Keratinocyte (primary cell): ENCODE measurements at regions not wholly inside any gene's neighbourhood (a gene's known extent, or its start where the extent isn't known, plus 50 kb on each side); places are given as distances from the start of the nearest gene placed in this dataset.

Experiments
- DNase-seq: peaks from one replicate; pipeline ENCODE4 v3.0.0-alpha.2; 2011; ENCODE audit warnings: low read depth, missing footprints, low spot score
- FAIRE-seq: peaks from 2 replicates; lab custom pipeline; 2011; peaks lifted over from hg19 to GRCh38; lab: Jason Lieb, UNC
- H2AFZ ChIP-seq: 2 replicates; pipeline ENCODE4 v1.6.0; 2012; ENCODE audit warnings: low read length, control low read depth, inconsistent platforms; ENCODE audit not compliant: control insufficient read depth
- H3K27ac ChIP-seq: 2 replicates; pipeline ENCODE4 v1.5.1; 2011; ENCODE audit warnings: low read length; ENCODE audit not compliant: control insufficient read depth, insufficient read depth
- H3K27me3 ChIP-seq: 3 replicates; pipeline ENCODE4 v1.6.0; 2011; ENCODE audit warnings: low read length; ENCODE audit not compliant: control insufficient read depth, insufficient read depth; ENCODE audit errors: extremely low read depth
- H3K36me3 ChIP-seq, 2 experiments: 2 replicates in 1 of 2; 3 replicates in 1 of 2; pipeline ENCODE4 v1.5.1; 2011; ENCODE audit warnings: low read length in 2 of 2, mild to moderate bottlenecking in 1 of 2; ENCODE audit not compliant: control insufficient read depth in 2 of 2, insufficient read depth in 2 of 2; ENCODE audit errors: extremely low read depth in 1 of 2
- H3K4me1 ChIP-seq: 3 replicates; pipeline ENCODE4 v1.5.1; 2011; ENCODE audit warnings: low read length; ENCODE audit not compliant: control insufficient read depth, insufficient read depth; ENCODE audit errors: extremely low read depth
- H3K4me2 ChIP-seq: 3 replicates; pipeline ENCODE4 v1.6.0; 2011; ENCODE audit warnings: low read depth, low read length; ENCODE audit not compliant: control insufficient read depth, insufficient read depth; ENCODE audit errors: extremely low read depth
- H3K4me3 ChIP-seq, 3 experiments: fragments of 200-600 bp in 1 of 3; sonication (generic) in 1 of 3; 2 replicates in 2 of 3; 3 replicates in 1 of 3; pipeline ENCODE4 v1.5.1; 2011 to 2016; ENCODE audit warnings: low read length in 3 of 3, mild to moderate bottlenecking in 3 of 3, control low read depth in 2 of 3, inconsistent platforms in 1 of 3, low read depth in 1 of 3, mixed read lengths in 1 of 3, mixed run types in 1 of 3, moderate library complexity in 1 of 3; ENCODE audit not compliant: control insufficient read depth in 2 of 3, insufficient read depth in 2 of 3; ENCODE audit errors: extremely low read depth in 1 of 3
- H3K79me2 ChIP-seq: 2 replicates; pipeline ENCODE4 v1.6.0; 2012; ENCODE audit warnings: low read length; ENCODE audit not compliant: control insufficient read depth, insufficient read depth
- H3K9ac ChIP-seq: 3 replicates; pipeline ENCODE4 v1.6.0; 2011; ENCODE audit warnings: low read length; ENCODE audit not compliant: control insufficient read depth, insufficient read depth; ENCODE audit errors: extremely low read depth
- H3K9me1 ChIP-seq: 3 replicates; pipeline ENCODE4 v1.6.0; 2011; ENCODE audit warnings: low read length; ENCODE audit not compliant: control insufficient read depth, insufficient read depth; ENCODE audit errors: extremely low read depth
- H3K9me3 ChIP-seq: 2 replicates; pipeline ENCODE4 v1.5.1; 2012; ENCODE audit warnings: low read depth, low read length; ENCODE audit not compliant: control insufficient read depth
- H4K20me1 ChIP-seq: 3 replicates; pipeline ENCODE4 v1.6.0; 2011; ENCODE audit warnings: low read length; ENCODE audit not compliant: control insufficient read depth, insufficient read depth; ENCODE audit errors: extremely low read depth
- EZH2 ChIP-seq: IDR thresholded peaks from one replicate; pipeline ENCODE4 v1.6.1; 2012; ENCODE audit warnings: inconsistent platforms, mild to moderate bottlenecking, low read length, moderate library complexity
- dilution Hi-C: fragments of 300-500 bp; cut with MboI; formaldehyde crosslinking; loops from one replicate; pipeline ENCODE4 v1.7.0; 2020; ENCODE audit warnings: low sequenced_read_pairs; ENCODE audit not compliant: extremely low pct_ligation_motif_present
- TF ChIP-seq, protein P1 (sequence below), 3 experiments: IDR thresholded peaks in 1 of 3; conservative IDR thresholded peaks in 1 of 3; optimal IDR thresholded peaks in 1 of 3; 2 replicates in 2 of 3; 3 replicates in 1 of 3; pipeline versions ENCODE3 to v1.5.1; 2011; ENCODE audit warnings: low read length in 3 of 3, mild to moderate bottlenecking in 3 of 3, moderate library complexity in 2 of 3, control low read depth in 1 of 3, inconsistent platforms in 1 of 3; ENCODE audit not compliant: insufficient read depth in 2 of 3; ENCODE audit errors: extremely low read depth in 1 of 3

GRCh38 chr6:150729188-150729748 lies 129.6 kb downstream of the PLEKHG1 start:
- H3K9ac ChIP-seq = no peak overlapping the region

DNA sequence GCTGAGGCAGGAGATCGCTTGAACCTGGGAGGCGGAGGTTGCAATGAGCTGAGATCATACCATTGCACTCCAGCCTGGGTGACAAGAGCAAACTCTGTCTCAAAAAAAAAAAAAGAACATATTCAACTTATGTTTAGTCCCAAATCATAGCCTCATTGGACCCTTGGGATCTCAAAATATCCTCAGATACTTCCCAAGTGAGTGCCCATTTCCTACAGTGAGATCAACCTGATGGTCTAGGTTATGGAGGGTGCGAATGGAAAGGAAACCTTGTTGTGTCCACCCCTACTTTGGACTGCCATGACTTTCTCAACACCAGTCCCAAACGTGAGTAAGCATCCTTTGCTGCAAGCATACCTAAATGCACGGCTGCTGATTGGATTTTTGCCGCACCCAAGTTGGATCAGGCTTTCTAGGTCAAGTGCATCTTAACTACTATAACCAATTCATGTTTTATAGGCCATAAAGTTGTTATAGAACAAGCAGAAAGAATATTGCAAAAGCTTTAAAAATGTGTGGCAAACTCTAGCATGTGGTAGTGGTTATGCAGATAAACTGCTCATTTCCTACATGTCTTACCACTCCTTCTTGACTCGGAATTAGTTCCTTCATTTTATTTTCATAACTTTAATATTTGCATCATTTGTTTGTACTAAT lies 131.2 kb downstream of the PLEKHG1 start:
- dilution Hi-C loops = no loop called here
- Histone ChIP-seq H3K9me1 (no peaks in the 10 kb centered on the region), H4K20me1 (no peaks in the 10 kb centered on the region), H3K4me3 (no peak overlapping the region), H3K4me2 (no peak overlapping the region), H3K4me1 (no peaks in the 10 kb centered on the region), H3K36me3 (no peaks in the 10 kb centered on the region), H3K9me3 (no peaks in the 10 kb centered on the region), H3K79me2 (no peaks in the 10 kb centered on the region), H3K27me3 (no peaks in the 10 kb centered on the region), H3K27ac (no peak overlapping the region), H3K9ac (no peak overlapping the region), H2AFZ (no peak overlapping the region)
- TF ChIP-seq, protein P1, sequence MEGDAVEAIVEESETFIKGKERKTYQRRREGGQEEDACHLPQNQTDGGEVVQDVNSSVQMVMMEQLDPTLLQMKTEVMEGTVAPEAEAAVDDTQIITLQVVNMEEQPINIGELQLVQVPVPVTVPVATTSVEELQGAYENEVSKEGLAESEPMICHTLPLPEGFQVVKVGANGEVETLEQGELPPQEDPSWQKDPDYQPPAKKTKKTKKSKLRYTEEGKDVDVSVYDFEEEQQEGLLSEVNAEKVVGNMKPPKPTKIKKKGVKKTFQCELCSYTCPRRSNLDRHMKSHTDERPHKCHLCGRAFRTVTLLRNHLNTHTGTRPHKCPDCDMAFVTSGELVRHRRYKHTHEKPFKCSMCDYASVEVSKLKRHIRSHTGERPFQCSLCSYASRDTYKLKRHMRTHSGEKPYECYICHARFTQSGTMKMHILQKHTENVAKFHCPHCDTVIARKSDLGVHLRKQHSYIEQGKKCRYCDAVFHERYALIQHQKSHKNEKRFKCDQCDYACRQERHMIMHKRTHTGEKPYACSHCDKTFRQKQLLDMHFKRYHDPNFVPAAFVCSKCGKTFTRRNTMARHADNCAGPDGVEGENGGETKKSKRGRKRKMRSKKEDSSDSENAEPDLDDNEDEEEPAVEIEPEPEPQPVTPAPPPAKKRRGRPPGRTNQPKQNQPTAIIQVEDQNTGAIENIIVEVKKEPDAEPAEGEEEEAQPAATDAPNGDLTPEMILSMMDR (optimal IDR thresholded peaks at IDR 0.05 in 1 of 3, IDR thresholded peaks at IDR 0.05 in 1 of 3, conservative IDR thresholded peaks at IDR 0.05 in 1 of 3; ENCODE audit: extremely low read depth in 1 of 3, insufficient read depth in 2 of 3, low read length in 3 of 3) = no peak
- TF ChIP-seq EZH2 = no peak
- FAIRE-seq = no peak
- no peak for DNase-seq

More at GRCh38 chr6:150729188-150729748, 129.6 kb downstream of the PLEKHG1 start:
- Histone ChIP-seq H3K9me3 (no peaks in the 10 kb centered on the region), H3K4me2 (no peak overlapping the region), H2AFZ (no peak overlapping the region), H4K20me1 (no peaks in the 10 kb centered on the region), H3K4me1 (no peaks in the 10 kb centered on the region), H3K79me2 (no peaks in the 10 kb centered on the region), H3K4me3 (no peak overlapping the region), H3K9me1 (no peaks in the 10 kb centered on the region), H3K27me3 (no peaks in the 10 kb centered on the region), H3K27ac (no peak overlapping the region), H3K36me3 (no peaks in the 10 kb centered on the region)
- TF ChIP-seq, protein P1 (optimal IDR thresholded peaks at IDR 0.05 in 1 of 3, IDR thresholded peaks at IDR 0.05 in 1 of 3, conservative IDR thresholded peaks at IDR 0.05 in 1 of 3; ENCODE audit: extremely low read depth in 1 of 3, insufficient read depth in 2 of 3, low read length in 3 of 3) = no peak
- no peak for TF ChIP-seq EZH2
- DNase-seq (no peak), FAIRE-seq (no peak)
- dilution Hi-C loops = no loop called here
